ENCODE measurements at regions not wholly inside any gene's neighbourhood (a gene's known extent, or its start where the extent isn't known, plus 50 kb on each side); places are given as distances from the start of the nearest gene placed in this dataset.

DNA sequence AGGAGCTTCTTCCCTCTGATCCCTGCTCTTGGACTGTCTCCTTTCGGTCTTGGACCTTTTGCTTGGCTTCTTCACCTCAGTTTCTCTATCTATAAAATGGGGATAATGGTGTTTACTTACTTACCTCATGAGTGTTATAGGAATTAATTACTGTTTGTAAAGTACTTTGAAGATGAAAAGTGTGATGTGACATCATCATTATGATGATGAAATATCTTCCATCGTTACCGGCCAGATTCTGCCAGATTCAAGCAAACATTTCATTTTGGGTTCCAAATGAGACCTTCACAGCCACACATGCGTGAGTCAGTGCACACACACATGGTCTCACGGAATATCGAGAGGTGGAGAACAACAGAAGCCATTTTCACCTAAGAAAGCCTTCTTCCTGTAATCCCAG, 220.1 kb upstream of the RPL34 start:
- DNase-seq (ENCODE audit: low read depth), result no peak

DNA sequence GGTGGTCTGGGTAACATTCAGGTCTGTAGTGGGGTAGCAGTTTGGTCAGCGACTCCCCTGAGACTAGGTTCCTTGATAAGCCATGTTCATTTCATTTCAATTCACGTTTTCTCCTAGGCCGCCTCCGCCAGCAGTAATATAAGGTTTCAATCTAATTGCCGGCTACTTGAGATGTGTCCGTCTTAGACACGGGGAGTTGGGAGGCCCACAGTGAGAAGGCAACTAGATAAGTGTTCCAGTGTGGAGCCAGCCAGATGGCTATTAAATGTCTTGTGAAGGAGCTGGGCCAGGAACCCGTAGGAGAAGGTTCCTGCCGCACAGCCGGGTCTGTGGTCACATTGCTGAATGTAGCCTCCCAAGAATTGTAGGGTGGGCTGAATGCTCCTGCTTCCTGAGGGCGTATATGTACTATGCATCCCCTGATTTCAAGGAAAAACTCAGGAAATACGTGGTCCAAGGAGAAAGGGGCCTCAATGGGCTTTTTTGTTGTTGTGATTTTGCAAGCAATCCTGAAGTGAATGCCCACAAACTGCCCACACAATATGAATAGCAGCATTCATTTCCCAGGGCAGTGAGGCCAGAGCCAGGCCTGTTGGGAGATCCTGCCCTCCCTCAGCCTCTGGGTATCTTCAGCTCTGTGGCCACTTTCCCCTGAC, 220.6 kb upstream of the RPL34 start:
- peak; percentile 13 for DNase-seq (ENCODE audit: low read depth)

DNA sequence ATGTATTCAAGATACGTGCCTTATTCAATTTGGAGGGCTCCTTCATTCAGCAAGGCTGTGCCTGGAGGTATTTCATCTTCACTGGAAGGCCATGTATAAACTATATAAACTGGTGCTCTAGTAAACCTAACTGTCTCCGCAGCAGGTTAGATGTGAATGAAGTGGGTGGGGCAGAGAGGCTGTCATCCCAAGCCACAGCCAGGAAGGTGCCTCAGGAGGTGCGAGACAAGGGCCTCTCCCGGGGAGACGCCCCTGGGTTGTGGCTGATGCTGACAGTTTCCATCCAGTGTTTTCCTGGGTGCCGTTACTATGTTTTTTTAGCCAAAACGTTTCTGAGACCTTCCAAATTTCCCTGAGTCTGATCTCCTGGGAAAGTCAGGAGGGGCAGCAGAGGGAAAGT, 221.5 kb upstream of the RPL34 start:
- DNase-seq (ENCODE audit: low read depth), result no peak

DNA sequence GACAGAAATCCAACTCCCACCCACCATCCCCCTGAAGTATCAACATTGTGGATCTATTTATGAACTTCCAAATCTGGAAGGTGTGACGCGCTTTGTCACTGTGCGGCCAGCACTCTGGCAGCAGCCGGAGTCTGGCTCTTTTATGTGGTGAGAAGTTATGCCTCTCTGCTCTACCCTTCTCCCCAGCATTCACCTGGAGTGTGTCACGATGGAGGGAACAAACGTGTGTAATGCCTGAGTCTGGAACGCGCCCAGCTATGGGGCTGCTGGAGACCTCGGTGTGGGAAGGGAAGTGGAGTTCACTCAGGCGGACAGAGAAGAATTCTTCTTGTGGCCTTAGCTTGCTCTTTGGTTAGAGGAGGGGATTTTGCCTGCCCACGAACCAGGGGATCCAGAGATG, 222.1 kb upstream of the RPL34 start:
- DNase-seq (ENCODE audit: low read depth), result no peak

DNA sequence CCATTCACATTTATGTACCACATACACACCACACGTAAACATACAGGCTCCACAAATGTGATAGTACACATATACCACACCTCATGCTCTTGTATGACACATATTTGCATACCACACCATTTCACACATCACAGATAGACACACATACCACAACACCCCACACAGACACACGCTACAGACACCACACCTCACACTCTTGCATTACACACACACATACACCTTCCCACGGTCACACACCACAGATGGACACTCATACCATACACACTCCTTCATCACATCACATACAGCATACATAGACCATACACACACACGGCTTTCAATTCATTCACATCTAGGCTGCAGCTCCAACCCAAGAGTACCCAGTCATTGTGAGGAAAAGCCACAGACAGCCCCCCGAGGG, 222.5 kb upstream of the RPL34 start:
- DNase-seq (ENCODE audit: low read depth), result no peak

DNA sequence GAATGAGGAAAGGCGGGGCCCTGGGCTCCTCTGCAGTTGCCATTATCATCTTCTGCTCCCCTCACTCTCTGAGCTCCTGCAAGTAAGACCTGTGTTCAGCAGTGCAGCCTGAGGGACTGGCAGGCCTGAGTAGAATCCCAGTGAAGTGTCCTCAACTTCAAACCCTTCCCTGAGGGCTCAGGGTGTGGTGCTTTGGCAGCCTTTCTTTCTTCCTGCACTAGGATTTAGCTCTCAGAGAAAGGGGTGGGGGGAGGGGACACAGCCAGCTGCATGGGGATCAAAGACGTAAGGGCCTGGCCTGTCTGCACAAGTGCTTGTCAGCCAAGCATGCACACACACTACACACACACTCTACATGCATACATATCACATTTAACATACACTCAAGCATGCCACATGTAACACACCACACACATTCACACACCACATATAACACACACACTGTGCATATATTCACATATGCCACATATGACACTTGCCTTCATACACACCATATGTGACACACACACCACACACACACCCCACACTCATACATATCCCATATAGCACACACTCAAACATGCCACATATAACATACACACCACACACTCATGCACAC, 223.4 kb upstream of the RPL34 start:
- DNase-seq (ENCODE audit: low read depth), result no peak

DNA sequence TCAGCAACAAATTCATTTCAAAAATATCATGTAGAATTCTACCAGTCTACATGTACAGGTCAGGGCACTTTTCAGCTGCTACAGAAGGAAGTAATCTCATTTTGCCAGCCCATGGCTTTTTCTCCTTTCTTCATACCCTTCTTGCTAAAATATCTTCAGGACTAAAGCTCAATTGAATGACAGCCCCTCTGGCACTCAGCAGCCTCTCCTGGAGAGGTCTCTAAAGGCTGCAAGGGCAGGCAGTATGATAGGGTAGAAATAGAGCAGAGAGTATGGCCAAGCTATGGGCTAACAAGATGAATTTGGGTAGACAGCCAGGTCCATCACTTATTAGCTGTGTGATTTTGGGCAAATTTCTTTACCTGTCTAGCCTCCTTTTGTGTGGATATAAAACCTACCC, 224.6 kb upstream of the RPL34 start:
- DNase-seq (ENCODE audit: low read depth), result no peak

DNA sequence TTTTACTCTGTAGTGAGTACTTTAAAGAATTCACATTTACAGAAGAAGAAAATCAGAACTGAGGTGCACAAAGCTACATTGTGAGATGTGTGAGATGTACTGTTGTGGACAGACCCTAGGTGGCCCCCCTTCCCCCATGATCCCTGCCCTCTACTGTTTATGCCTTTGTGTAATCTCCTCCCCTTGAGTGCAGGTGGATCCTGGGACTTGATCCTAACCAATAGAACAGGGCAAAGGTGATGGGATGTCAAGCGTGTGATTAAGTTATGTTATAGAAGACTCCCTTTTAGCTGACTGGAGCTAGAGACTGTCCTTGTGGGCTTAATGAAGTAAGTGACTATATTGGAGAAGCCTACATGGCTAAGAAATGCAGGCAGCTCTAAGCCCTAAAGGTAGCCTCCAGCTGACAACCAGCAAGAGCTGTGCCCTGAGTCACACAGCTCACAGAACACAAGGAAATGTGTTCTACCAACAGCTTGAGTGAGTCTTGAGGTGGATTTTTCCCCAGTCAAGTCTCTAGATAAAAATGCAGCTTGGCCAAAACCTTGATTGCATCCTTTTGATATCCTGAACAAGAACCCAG, 225.2 kb upstream of the LEF1 start:
- no peak for DNase-seq (ENCODE audit: low read depth)

DNA sequence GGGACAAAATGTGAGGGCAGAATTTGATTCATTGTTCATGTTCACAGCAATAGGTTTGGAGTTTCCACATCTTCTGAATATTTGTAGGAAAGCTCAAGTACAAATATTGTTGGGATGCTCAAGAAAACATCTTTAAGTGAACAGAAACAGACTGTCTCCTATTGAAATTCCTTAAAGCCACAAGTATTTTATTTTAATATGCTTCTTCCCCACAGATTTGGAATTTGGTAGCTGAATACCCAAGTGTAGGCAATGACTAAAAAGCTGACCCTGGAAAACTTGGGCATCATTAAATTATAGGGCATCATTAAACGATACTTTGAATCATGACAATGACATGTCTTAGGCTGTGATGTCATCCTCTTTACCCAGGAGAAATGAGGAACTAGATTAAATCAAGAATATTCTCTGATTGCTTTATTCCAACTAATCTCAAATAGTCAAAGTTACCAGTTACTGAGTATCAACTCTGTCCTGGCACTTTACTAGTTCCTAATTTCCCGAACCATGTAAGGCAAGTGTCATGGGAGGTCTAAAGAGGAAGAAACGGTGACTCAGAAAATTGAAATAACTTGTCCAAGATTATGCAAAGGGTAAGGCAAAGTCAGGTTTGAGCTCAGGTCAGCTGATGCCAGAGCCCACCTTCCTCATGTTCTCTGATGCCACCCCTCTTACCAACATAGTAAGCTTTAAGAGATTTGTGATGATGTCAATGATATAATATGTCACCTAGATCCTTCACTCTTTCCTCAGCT, 223.1 kb upstream of the LEF1 start:
- DNase-seq (ENCODE audit: low read depth), result no peak

DNA sequence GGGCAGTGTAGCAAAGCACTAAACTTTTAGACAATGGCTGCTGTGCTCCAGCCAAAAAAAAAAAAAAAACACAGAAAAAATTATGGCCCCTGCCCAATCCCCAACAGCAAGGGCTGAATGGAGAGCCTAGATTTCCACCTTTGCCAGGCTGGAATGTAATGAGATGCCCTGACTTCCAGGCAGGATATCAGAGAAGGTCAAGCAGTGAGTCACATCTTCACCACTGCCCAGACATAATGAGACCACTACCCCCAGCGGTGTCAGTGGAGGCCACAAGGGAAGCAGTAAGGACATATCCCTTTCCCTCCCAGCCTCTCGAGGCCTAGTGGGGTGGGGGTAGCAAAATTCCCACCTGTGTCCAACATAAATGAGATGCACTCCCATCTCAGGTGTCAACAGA, 216.3 kb upstream of the LEF1 start:
- no peak for DNase-seq (ENCODE audit: low read depth)

DNA sequence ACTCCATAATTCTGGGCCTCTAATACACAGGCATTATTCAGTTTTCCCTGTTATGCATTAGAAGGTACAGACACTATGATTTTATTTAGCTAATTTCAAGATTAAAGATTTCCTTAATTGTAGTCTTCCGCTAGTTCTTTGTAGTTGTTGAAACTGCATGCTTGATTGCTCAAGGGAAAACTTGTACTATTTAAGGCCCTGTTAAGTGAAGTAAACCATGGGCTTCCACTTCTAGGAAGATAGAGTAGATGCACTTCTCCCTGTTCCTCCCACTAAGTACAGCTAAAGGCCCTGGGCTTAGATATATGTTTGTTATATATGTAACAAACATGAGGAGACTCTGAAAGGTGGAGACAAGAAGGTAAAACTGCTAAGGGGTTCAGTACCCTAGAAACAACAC, 215.8 kb upstream of the LEF1 start:
- no peak for DNase-seq (ENCODE audit: low read depth)

DNA sequence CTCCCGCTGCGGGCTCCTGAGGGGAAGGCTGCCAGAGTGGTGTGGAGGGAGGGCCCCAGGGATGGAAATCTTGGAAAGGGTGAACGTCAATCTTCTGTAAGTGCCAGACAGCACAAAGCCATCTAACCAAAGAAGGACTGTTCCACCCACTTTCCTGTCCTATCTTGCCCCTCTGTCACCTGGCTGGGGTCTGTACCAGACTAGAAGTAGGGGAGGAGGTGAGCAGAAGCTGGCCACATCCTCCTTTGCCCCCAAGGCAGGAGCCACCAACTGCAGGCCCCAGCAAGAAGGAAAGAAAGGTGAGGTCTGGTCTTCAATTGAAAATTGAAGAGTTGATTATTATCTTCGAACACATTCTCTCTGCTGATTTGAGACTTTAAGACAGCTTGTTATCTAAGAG, 214.4 kb upstream of the LEF1 start:
- DNase-seq (ENCODE audit: low read depth), result no peak

DNA sequence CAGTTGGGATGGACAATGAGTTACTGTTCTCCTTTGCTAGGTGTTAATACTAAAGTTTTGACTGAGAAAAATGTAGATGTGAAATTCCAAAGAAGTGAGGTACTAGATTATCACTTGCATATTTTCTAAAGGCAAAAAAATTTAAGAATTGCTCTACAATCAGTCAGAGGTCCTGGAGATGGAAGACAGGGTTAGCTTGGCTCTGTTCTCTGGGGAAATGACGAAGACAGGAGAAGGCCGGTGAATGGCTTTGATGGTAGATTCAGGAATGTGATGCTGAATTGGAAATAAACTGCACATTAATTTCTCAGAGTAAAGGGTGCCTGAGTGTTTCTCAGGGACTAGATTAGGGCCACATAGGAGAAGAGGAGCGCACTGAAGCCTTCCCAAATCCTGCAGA, 214.0 kb upstream of the LEF1 start:
- DNase-seq (ENCODE audit: low read depth), result no peak

DNA sequence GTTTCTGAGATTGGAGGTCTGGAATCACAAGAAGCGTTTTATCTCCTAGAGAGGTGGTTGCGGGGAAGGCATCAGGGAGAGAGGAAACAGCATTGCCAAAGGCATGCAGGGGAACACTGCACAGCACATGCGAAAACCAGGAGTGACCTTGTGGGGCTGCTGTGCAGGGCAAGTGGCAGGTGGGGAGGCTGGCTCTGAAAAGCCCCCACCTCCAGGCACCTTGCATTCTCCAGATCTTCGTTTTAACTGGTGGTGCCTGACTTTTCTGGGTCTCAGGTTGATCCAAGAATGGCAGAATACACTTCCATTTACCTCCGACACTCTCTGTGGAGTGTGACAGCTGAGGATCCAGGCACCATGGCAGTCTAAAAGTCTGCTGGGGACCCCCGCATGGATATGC, 209.4 kb upstream of the LEF1 start:
- no peak for DNase-seq (ENCODE audit: low read depth)

DNA sequence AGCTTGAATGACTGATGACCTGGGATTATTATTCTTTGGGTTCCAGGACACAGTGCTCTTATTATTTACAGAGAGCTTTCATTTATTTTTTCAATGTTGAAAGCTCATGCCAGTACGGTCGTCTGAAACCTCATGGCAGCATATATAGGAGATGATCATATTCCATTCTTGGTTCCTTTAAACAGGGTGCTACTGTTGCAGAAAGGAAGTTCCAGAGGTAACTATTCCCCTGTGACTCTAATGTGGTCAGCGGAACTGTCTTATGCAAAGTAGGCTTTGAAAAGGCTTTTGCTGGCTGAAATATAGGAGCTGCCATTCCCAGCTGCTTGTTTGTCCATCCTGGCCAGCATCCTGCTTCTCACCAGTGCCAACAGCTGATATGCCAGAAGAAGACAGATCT, 208.3 kb upstream of the LEF1 start:
- no peak for DNase-seq (ENCODE audit: low read depth)

DNA sequence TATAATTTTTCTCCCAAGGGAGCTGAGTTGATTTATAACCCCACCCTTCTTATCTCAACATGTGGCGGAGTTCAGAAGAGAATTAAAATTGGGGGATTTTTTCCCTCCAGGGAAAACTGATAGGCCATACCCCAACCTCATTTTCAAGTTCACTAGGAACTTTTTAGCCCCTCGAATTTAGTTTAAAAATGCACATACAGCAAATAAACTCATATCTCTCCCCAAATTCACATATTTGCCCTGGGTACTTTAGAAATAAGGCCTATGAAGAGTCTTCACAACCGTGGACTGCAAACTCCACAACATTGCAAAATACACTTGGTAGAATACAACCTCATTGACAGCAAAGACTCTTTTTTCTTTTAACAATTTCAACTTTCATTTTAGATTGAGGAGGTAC, 206.7 kb upstream of the LEF1 start:
- no peak for DNase-seq (ENCODE audit: low read depth)

DNA sequence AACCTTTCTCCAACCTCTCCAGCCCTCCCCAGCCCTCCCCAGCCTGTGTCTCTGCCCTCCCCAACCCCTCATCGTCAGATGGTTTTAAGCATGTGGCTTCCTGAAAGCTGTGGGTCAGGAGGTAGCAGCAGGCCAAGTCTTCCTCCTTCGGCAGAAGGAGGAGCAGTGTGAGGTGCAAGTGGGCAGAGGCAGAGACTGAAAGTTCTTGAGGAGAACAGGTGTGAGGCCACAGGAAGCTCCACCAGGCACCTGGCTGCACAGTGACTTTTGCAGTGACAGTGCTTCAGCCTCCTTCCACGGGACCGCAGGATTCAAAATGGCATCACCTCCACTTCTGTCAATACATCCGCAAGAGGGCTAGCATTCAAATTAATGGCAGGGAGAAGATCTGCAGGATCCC, 203.9 kb upstream of the LEF1 start:
- DNase-seq (ENCODE audit: low read depth), result no peak

DNA sequence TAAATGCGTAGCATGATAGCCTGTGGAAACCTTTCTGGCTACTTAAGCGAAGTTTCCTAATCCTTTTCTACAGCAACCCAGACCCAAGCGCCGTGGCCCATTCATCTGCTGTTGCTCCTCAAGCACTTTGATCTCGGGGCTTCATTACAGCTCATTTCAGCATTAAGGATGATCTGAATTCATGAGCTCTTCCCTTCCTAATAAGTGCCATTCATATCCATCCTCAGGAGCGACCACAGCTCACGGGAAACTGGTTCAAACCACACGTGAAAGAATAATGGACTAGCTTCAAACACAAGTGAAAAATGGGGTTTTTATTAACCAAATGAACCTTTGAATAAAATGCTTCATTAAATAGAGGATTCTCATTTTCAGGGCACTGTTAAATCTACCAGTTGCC, 202.6 kb upstream of the LEF1 start:
- no peak for DNase-seq (ENCODE audit: low read depth)

DNA sequence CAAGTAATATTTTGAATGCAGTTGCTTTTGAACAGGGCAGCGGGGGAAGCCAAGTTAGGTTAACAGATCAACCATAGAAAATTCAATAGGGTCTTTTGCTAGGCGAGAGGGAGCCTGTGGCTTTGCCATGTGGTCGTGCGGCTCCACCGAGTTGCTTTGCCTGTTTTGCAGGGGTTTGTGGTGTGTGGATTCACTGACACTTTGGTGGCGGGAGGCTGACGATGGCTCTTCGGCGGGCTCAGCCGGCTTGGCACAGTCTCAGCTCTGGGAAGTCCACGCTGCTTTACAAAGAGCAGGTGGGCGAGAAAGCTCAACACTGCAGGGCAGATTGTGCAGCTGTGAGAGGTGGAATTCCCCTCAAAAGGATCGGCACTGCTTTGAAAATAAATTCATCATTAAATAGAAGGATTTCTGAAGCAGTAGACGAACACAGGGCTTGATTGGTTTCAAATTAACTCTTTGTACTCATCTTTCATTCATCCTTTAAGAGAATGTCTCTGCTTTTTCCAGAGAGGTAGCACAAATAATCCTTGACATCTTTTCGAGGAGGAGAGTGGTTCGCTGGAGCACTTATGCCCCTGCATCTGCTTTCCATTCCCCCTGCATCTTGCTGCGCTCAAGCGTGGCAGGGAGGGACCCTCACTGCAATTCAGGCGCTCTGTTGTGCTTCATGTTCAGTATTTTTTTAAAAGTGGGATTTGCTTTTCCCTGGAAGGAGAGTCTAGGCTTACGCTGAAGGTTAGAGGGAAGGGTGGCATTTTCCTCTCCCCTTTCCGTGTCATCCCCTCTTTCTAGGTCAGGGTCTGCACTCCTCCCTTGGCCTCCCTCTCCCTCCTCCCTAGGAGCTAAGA, 201.8 kb upstream of the LEF1 start:
- DNase-seq (ENCODE audit: low read depth), result no peak

DNA sequence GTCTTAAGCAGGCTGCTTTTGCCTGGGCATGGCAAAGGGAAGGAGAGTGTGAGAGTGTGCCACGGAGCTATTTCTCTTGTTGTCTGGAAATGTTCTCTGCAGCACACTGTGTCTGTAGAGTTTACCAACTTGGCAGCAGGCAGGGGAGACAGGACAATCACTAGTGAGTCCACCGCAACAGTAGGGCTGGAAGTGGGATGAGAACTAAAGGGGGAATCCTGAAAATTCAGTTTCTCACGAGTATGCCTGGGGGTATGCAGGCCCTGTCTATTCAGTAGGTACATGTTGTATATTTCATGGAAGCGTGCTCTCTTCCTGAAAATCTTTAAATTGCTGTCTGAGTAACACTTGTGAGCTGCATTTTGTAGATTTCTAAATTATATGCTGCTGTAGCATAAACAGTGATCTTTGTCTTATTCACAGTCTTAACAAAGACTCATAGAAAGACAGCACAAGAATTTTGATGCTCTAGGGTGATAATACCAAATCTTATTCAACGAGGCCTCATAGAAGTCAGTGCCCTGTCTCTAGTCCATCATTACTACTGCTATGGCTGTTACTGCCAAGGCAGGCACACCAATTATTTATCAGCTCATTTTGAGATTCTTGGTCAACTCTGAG, 200.4 kb upstream of the LEF1 start:
- DNase-seq (ENCODE audit: low read depth), result no peak

DNA sequence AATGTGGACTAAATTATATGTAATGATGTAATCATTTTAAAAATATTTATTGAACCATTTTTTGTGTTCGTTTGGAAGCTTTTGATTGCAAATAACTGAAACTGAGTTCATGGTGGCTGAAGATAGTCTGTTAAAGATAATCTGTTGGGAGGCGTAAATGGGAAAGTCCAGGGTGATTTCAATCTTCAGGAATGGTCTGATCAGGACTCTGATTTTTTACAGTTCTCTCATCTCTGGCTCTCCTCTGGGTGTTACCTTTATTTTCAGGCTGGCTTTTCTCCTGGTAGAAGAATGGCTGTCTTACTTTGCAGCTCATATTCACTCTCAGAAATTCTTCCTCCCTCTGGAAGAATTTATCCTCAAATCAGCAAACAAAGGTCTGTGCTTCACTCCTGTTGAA, 199.0 kb upstream of the LEF1 start:
- no peak for DNase-seq (ENCODE audit: low read depth)

DNA sequence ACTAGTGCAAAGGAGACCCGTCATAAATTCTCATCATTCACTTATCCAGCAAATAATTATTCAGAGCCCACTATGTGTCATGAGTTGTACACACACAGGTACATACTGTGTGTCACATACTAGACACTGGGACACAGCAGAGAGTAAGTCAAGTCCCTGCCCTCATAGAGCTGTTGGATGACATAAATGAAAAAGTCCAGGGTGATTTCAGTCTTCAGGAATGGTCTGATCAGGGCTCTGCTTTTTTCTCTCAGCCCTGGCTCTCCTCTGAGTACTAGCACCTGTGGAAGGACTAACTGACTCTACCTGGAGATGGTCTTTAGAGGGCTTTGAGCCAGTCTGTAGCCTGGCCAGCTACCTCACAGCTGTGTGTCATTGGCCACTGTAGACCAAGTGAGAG, 198.0 kb upstream of the LEF1 start:
- no peak for DNase-seq (ENCODE audit: low read depth)
